Activated naive CD8-positive, alpha-beta T cell treated with anti-CD3 and anti-CD28 coated beads for 36 hours (primary cell): ENCODE measurements at regions not wholly inside any gene's neighbourhood (a gene's known extent, or its start where the extent isn't known, plus 50 kb on each side); places are given as distances from the start of the nearest gene placed in this dataset.

Source experiments
- DNase-seq: peaks from one replicate; pipeline ENCODE4 v3.0.0; 2021
- H3K27ac Mint-ChIP-seq: one replicate; pipeline ENCODE4 v1.8.0; 2022; ENCODE audit warnings: mild to moderate bottlenecking, moderate library complexity, mixed read lengths
- H3K27me3 Mint-ChIP-seq: one replicate; pipeline ENCODE4 v1.8.0; 2022; ENCODE audit warnings: mild to moderate bottlenecking, mixed read lengths
- H3K36me3 Mint-ChIP-seq: one replicate; pipeline ENCODE4 v1.8.0; 2021; ENCODE audit warnings: mild to moderate bottlenecking, mixed read lengths
- H3K4me1 Mint-ChIP-seq: one replicate; pipeline ENCODE4 v1.8.0; 2021; ENCODE audit warnings: mixed read lengths
- H3K4me3 Mint-ChIP-seq: one replicate; pipeline ENCODE4 v1.8.0; 2022; ENCODE audit warnings: mild to moderate bottlenecking, moderate library complexity, mixed read lengths
- H3K9me3 Mint-ChIP-seq: one replicate; pipeline ENCODE4 v1.8.0; 2022; ENCODE audit warnings: mixed read lengths

- no peak overlapping the region for H3K4me3 Mint-ChIP-seq
- DNase-seq = no peak
- peaks cover 4% of the 10 kb centered on the region for H3K27me3 Mint-ChIP-seq
- H3K27ac Mint-ChIP-seq = no peak overlapping the region
- no peaks in the 10 kb centered on the region for H3K36me3 Mint-ChIP-seq
- H3K9me3 Mint-ChIP-seq = no peaks in the 10 kb centered on the region
- no peaks in the 10 kb centered on the region for H3K4me1 Mint-ChIP-seq
Observed at GRCh38 chr9:27701587-27701986, 128.3 kb upstream of the C9orf72 start.

GRCh38 chr9:27703216-27703980 lies 130.1 kb upstream of the C9orf72 start:
- no peaks in the 10 kb centered on the region for H3K4me1 Mint-ChIP-seq
- H3K36me3 Mint-ChIP-seq = no peaks in the 10 kb centered on the region
- no peak overlapping the region for H3K4me3 Mint-ChIP-seq
- no peak overlapping the region for H3K27ac Mint-ChIP-seq
- H3K27me3 Mint-ChIP-seq = peaks cover 4% of the 10 kb centered on the region
- DNase-seq = no peak
- no peaks in the 10 kb centered on the region for H3K9me3 Mint-ChIP-seq

GRCh38 chr9:27711241-27711640 lies 138.0 kb upstream of the C9orf72 start:
- H3K27ac Mint-ChIP-seq = no peak overlapping the region
- no peaks in the 10 kb centered on the region for H3K9me3 Mint-ChIP-seq
- no peak for DNase-seq
- peaks cover 6% of the 10 kb centered on the region for H3K27me3 Mint-ChIP-seq
- H3K4me1 Mint-ChIP-seq = no peaks in the 10 kb centered on the region
- H3K36me3 Mint-ChIP-seq = no peaks in the 10 kb centered on the region
- no peak overlapping the region for H3K4me3 Mint-ChIP-seq

- Mint-ChIP-seq H3K27ac (no peak overlapping the region), H3K4me1 (no peaks in the 10 kb centered on the region), H3K36me3 (no peaks in the 10 kb centered on the region), H3K4me3 (no peak overlapping the region), H3K9me3 (no peaks in the 10 kb centered on the region), H3K27me3 (peaks cover 15% of the 10 kb centered on the region)
- no peak for DNase-seq
Observed at GRCh38 chr9:27712806-27713205, 139.5 kb upstream of the C9orf72 start.

GRCh38 chr9:27714388-27714787 lies 141.1 kb upstream of the C9orf72 start:
- peaks cover 15% of the 10 kb centered on the region for H3K27me3 Mint-ChIP-seq
- H3K4me3 Mint-ChIP-seq = no peak overlapping the region
- no peaks in the 10 kb centered on the region for H3K4me1 Mint-ChIP-seq
- H3K9me3 Mint-ChIP-seq = no peaks in the 10 kb centered on the region
- DNase-seq = no peak
- H3K27ac Mint-ChIP-seq = no peak overlapping the region
- no peaks in the 10 kb centered on the region for H3K36me3 Mint-ChIP-seq

GRCh38 chr9:27715651-27716050 lies 142.4 kb upstream of the C9orf72 start:
- no peak overlapping the region for H3K27ac Mint-ChIP-seq
- H3K36me3 Mint-ChIP-seq = no peaks in the 10 kb centered on the region
- H3K9me3 Mint-ChIP-seq = no peaks in the 10 kb centered on the region
- no peak overlapping the region for H3K4me3 Mint-ChIP-seq
- no peaks in the 10 kb centered on the region for H3K4me1 Mint-ChIP-seq
- H3K27me3 Mint-ChIP-seq = peaks cover 15% of the 10 kb centered on the region
- no peak for DNase-seq

- no peak overlapping the region for H3K4me3 Mint-ChIP-seq
- no peak for DNase-seq
- no peaks in the 10 kb centered on the region for H3K4me1 Mint-ChIP-seq
Observed at GRCh38 chr9:27717991-27718390, 144.7 kb upstream of the C9orf72 start.

GRCh38 chr9:27719711-27720110 lies 146.4 kb upstream of the C9orf72 start:
- peaks cover 20% of the 10 kb centered on the region for H3K27me3 Mint-ChIP-seq
- no peak overlapping the region for H3K27ac Mint-ChIP-seq
- H3K9me3 Mint-ChIP-seq = no peaks in the 10 kb centered on the region

More at GRCh38 chr9:27717991-27718390, 144.7 kb upstream of the C9orf72 start:
- H3K27me3 Mint-ChIP-seq = peaks cover 15% of the 10 kb centered on the region
- no peaks in the 10 kb centered on the region for H3K36me3 Mint-ChIP-seq
- no peaks in the 10 kb centered on the region for H3K9me3 Mint-ChIP-seq
- no peak overlapping the region for H3K27ac Mint-ChIP-seq

GRCh38 chr9:27722866-27723265 lies 149.6 kb upstream of the C9orf72 start:
- H3K36me3 Mint-ChIP-seq = no peaks in the 10 kb centered on the region
- peaks cover 11% of the 10 kb centered on the region for H3K27me3 Mint-ChIP-seq
- H3K4me3 Mint-ChIP-seq = no peak overlapping the region
- peaks cover 2% of the 10 kb centered on the region for H3K4me1 Mint-ChIP-seq
- H3K27ac Mint-ChIP-seq = no peak overlapping the region
- DNase-seq = no peak
- no peaks in the 10 kb centered on the region for H3K9me3 Mint-ChIP-seq

More at GRCh38 chr9:27719711-27720110, 146.4 kb upstream of the C9orf72 start:
- H3K4me1 Mint-ChIP-seq = no peaks in the 10 kb centered on the region
- DNase-seq = no peak
- no peaks in the 10 kb centered on the region for H3K36me3 Mint-ChIP-seq
- H3K4me3 Mint-ChIP-seq = no peak overlapping the region

GRCh38 chr9:27726244-27727081 lies 153.2 kb upstream of the C9orf72 start:
- Mint-ChIP-seq H3K27me3 (peaks cover 11% of the 10 kb centered on the region), H3K36me3 (no peaks in the 10 kb centered on the region), H3K4me3 (no peak overlapping the region), H3K4me1 (peaks cover 2% of the 10 kb centered on the region), H3K9me3 (no peaks in the 10 kb centered on the region), H3K27ac (no peak overlapping the region)
- peak; percentile 47 for DNase-seq

GRCh38 chr9:27732494-27732893 lies 159.2 kb upstream of the C9orf72 start:
- Mint-ChIP-seq H3K36me3 (no peaks in the 10 kb centered on the region), H3K9me3 (peaks cover 1% of the 10 kb centered on the region), H3K27me3 (peaks cover 7% of the 10 kb centered on the region), H3K4me1 (peaks cover 20% of the 10 kb centered on the region), H3K4me3 (no peak overlapping the region), H3K27ac (peak overlapping the region; percentile 2)
- peak; percentile 6 for DNase-seq

GRCh38 chr9:27743490-27743889 lies 170.2 kb upstream of the C9orf72 start:
- H3K4me3 Mint-ChIP-seq = no peak overlapping the region
- peaks cover 7% of the 10 kb centered on the region for H3K9me3 Mint-ChIP-seq
- peaks cover 29% of the 10 kb centered on the region for H3K27me3 Mint-ChIP-seq
- no peak for DNase-seq
- no peaks in the 10 kb centered on the region for H3K36me3 Mint-ChIP-seq
- no peaks in the 10 kb centered on the region for H3K4me1 Mint-ChIP-seq
- no peak overlapping the region for H3K27ac Mint-ChIP-seq

- peaks cover 13% of the 10 kb centered on the region for H3K27me3 Mint-ChIP-seq
- H3K4me1 Mint-ChIP-seq = no peaks in the 10 kb centered on the region
- no peak overlapping the region for H3K27ac Mint-ChIP-seq
Observed at GRCh38 chr9:27747450-27747849, 174.2 kb upstream of the C9orf72 start.

GRCh38 chr9:27749838-27750237 lies 176.6 kb upstream of the C9orf72 start:
- H3K27ac Mint-ChIP-seq = no peak overlapping the region
- no peak for DNase-seq
- no peaks in the 10 kb centered on the region for H3K4me1 Mint-ChIP-seq
- no peaks in the 10 kb centered on the region for H3K36me3 Mint-ChIP-seq
- H3K27me3 Mint-ChIP-seq = peaks cover 4% of the 10 kb centered on the region
- no peaks in the 10 kb centered on the region for H3K9me3 Mint-ChIP-seq
- H3K4me3 Mint-ChIP-seq = no peak overlapping the region

More at GRCh38 chr9:27747450-27747849, 174.2 kb upstream of the C9orf72 start:
- no peak overlapping the region for H3K4me3 Mint-ChIP-seq
- no peaks in the 10 kb centered on the region for H3K9me3 Mint-ChIP-seq
- DNase-seq = no peak
- H3K36me3 Mint-ChIP-seq = no peaks in the 10 kb centered on the region

- Mint-ChIP-seq H3K4me1 (no peaks in the 10 kb centered on the region), H3K27ac (no peak overlapping the region), H3K36me3 (no peaks in the 10 kb centered on the region), H3K27me3 (peaks cover 3% of the 10 kb centered on the region), H3K4me3 (no peak overlapping the region), H3K9me3 (no peaks in the 10 kb centered on the region)
- DNase-seq = no peak
Observed at GRCh38 chr9:27750566-27750965, 177.3 kb upstream of the C9orf72 start.
